Gastrocnemius medialis (tissue), 4 donors: ENCODE measurements at regions not wholly inside any gene's neighbourhood (a gene's known extent, or its start where the extent isn't known, plus 50 kb on each side); places are given as distances from the start of the nearest gene placed in this dataset.

Experiments
- ATAC-seq, 2 donors: fragments of 150-250 bp; one replicate each; pipeline ENCODE4 v1.9.1; 2016
- DNase-seq, 2 donors: peaks; one replicate each; pipeline ENCODE4 v3.0.0-alpha.2; 2019
- H3K27ac ChIP-seq, 4 donors: fragments of 200-600 bp; sonication (generic); 1 replicate in 1 of 4; 2 replicates in 3 of 4; pipeline ENCODE4 v1.5.1; 2016 to 2018; ENCODE audit warnings: mild to moderate bottlenecking in 2 of 4, moderate library complexity in 1 of 4
- H3K27me3 ChIP-seq, 3 donors: fragments of 200-600 bp; sonication (generic) in 2 of 3; 1 replicate in 1 of 3; 2 replicates in 2 of 3; pipeline versions ENCODE4 v1.5.1 to v1.6.0; 2016 to 2019; ENCODE audit warnings: mild to moderate bottlenecking in 1 of 3, moderate library complexity in 1 of 3
- H3K36me3 ChIP-seq, 2 donors: fragments of 200-600 bp; sonication (generic) in 1 of 2; one replicate each; pipeline ENCODE4 v1.5.1; 2017 to 2018
- H3K4me1 ChIP-seq, 2 donors: fragments of 200-600 bp; sonication (generic) in 1 of 2; one replicate each; pipeline ENCODE4 v1.5.1; 2016 to 2017; ENCODE audit warnings: mild to moderate bottlenecking in 2 of 2
- H3K4me3 ChIP-seq, 4 donors: fragments of 200-600 bp; sonication (generic) in 3 of 4; 1 replicate in 1 of 4; 2 replicates in 3 of 4; pipeline ENCODE4 v1.5.1; 2016 to 2019; ENCODE audit warnings: mild to moderate bottlenecking in 2 of 4
- H3K9me3 ChIP-seq, 3 donors: fragments of 200-600 bp; sonication (generic) in 2 of 3; 1 replicate in 1 of 3; 2 replicates in 2 of 3; pipeline ENCODE4 v1.5.1; 2016 to 2019
- POLR2A ChIP-seq, 2 donors: fragments of 450-650 bp; IDR thresholded peaks; one replicate each; pipeline ENCODE4 v1.6.1; 2017; ENCODE audit warnings: antibody characterized with exemption in 2 of 2, mild to moderate bottlenecking in 2 of 2, moderate library complexity in 2 of 2
- in situ Hi-C, 4 donors: fragments of 200-750 bp; cut with MboI; loops; one replicate each; pipeline versions ENCODE4 v1.15.0 to v1.8.0; 2017; ENCODE audit warnings: low sequenced_read_pairs in 4 of 4
- intact Hi-C: fragments of 100-400 bp; cut with DNase I; formaldehyde crosslinking; loops from one replicate; pipeline ENCODE4 v1.15.1; 2023; ENCODE audit warnings: low total_unique reads
- TF ChIP-seq, protein P1 (sequence below), 5 experiments: fragments of 450-650 bp in 3 of 5; fragments of 200-600 bp in 2 of 5; sonication (generic) in 2 of 5; IDR thresholded peaks in 4 of 5; conservative IDR thresholded peaks in 1 of 5; 1 replicate in 4 of 5; 2 replicates in 1 of 5; pipeline ENCODE4 v1.5.1; 2016 to 2019; ENCODE audit warnings: antibody characterized with exemption in 5 of 5, mild to moderate bottlenecking in 3 of 5, moderate library complexity in 3 of 5

DNA sequence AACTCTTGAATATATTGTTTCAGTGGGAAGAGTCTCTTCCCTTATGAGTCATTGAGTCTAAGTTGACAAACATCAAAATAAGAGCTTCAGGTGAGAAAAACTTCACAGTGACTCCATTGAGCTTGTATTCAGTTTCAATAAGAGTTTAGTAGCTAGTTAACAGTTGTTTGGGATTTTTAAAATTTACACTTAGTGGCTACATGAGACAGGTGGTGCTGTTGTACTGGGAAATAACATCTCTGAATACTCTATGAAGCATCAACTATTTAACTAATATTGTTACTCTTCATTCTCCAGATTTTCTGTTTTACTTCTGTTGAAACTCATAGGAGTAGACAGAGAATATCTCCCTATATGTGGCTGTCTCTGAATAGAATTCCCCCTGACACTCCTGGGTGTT lies 1609.1 kb downstream of the C4orf33 start:
- TF ChIP-seq, protein P1, sequence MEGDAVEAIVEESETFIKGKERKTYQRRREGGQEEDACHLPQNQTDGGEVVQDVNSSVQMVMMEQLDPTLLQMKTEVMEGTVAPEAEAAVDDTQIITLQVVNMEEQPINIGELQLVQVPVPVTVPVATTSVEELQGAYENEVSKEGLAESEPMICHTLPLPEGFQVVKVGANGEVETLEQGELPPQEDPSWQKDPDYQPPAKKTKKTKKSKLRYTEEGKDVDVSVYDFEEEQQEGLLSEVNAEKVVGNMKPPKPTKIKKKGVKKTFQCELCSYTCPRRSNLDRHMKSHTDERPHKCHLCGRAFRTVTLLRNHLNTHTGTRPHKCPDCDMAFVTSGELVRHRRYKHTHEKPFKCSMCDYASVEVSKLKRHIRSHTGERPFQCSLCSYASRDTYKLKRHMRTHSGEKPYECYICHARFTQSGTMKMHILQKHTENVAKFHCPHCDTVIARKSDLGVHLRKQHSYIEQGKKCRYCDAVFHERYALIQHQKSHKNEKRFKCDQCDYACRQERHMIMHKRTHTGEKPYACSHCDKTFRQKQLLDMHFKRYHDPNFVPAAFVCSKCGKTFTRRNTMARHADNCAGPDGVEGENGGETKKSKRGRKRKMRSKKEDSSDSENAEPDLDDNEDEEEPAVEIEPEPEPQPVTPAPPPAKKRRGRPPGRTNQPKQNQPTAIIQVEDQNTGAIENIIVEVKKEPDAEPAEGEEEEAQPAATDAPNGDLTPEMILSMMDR (IDR thresholded peaks at IDR 0.05 in 4 of 5, conservative IDR thresholded peaks at IDR 0.05 in 1 of 5), result no peak
- no peak for TF ChIP-seq POLR2A (IDR thresholded peaks at IDR 0.05)
- Histone ChIP-seq H3K27me3 (no peaks in the 10 kb centered on the region), H3K9me3 (no peaks in the 10 kb centered on the region), H3K4me1 (no peaks in the 10 kb centered on the region), H3K4me3 (no peak overlapping the region), H3K36me3 (no peaks in the 10 kb centered on the region), H3K27ac (no peak overlapping the region)
- no peak for DNase-seq
- ATAC-seq, result no peak
- intact Hi-C loops, result no loop called here
- in situ Hi-C loops, result no loop called here

DNA sequence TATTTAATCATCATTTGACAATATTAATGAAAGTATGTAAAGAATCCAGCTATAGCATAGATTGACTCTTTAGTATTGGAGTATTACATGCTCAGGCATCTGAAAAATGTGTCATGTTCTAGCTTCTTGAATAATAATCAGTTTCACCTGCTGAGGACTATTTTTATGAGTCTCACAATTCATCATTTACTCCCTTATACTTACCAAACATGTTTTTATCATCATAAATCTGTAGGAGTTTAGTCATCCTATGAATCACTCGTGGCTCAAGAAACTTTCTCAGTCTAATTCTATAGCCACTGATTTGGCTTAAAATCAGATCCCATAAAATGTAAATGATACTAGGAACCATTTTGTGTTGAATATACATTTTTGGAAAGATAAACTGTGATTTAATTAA lies 1616.1 kb downstream of the C4orf33 start:
- in situ Hi-C loops, result no loop called here
- no peak for TF ChIP-seq POLR2A (IDR thresholded peaks at IDR 0.05)
- TF ChIP-seq, protein P1 (IDR thresholded peaks at IDR 0.05 in 4 of 5, conservative IDR thresholded peaks at IDR 0.05 in 1 of 5), result no peak
- no peaks in the 10 kb centered on the region for H3K36me3 ChIP-seq
- no peak for DNase-seq
- intact Hi-C loops, result no loop called here
- no peaks in the 10 kb centered on the region for H3K4me1 ChIP-seq
- H3K27me3 ChIP-seq, result no peaks in the 10 kb centered on the region
- no peak for ATAC-seq
- H3K27ac ChIP-seq, result no peak overlapping the region
- H3K4me3 ChIP-seq, result no peak overlapping the region
- H3K9me3 ChIP-seq, result no peaks in the 10 kb centered on the region

DNA sequence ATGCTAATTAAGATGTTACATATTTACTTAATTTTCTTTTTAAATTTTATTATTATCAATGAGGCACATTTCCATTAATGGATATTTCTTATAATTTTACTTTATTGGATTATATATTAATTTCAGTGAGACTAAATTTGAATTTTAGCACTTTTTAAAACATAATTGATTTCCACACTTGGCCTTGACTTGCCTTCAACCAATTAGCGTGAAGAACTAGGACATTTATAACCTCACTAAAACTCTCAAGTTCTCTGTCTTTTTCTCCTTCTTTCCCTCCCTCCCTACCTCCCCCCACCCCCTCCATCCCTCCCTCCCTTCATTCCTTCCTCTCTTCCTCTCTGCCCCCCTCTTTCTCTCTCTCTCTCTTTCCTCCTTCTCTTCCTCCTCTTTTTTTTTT lies 1618.1 kb downstream of the C4orf33 start:
- no peaks in the 10 kb centered on the region for H3K36me3 ChIP-seq
- H3K27ac ChIP-seq, result no peak overlapping the region
- DNase-seq, result no peak
- no peaks in the 10 kb centered on the region for H3K4me1 ChIP-seq
- ATAC-seq, result no peak
- no peak overlapping the region for H3K4me3 ChIP-seq
- H3K9me3 ChIP-seq, result no peaks in the 10 kb centered on the region
- H3K27me3 ChIP-seq, result no peaks in the 10 kb centered on the region
- intact Hi-C loops, result no loop called here
- in situ Hi-C loops, result no loop called here
- TF ChIP-seq, protein P1 (IDR thresholded peaks at IDR 0.05 in 4 of 5, conservative IDR thresholded peaks at IDR 0.05 in 1 of 5), result no peak
- TF ChIP-seq POLR2A (IDR thresholded peaks at IDR 0.05), result no peak

DNA sequence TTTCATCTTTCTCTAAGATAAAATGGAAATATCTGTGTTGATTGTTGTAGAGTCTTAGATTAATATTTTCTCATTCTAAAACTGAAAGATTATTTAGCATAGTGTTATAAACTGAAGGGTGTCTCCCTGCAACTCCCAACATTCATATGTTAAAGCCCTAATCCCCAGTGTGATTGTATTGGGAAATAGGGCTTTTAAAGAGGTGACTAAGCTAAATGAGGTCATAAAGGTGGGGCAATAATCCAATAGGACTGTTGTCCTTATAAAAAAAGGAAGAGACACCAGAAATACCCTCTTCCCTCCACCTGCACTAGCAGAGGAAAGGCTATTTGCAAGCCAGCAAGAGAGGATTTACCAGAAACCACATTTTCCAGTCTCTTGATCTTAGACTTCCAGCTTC lies 1626.4 kb downstream of the C4orf33 start:
- intact Hi-C loops (no loop called here), in situ Hi-C loops (no loop called here)
- TF ChIP-seq, protein P1 (IDR thresholded peaks at IDR 0.05 in 4 of 5, conservative IDR thresholded peaks at IDR 0.05 in 1 of 5), result no peak
- no peak for TF ChIP-seq POLR2A (IDR thresholded peaks at IDR 0.05)
- Histone ChIP-seq H3K9me3 (no peaks in the 10 kb centered on the region), H3K4me3 (no peak overlapping the region), H3K27ac (no peak overlapping the region), H3K27me3 (no peaks in the 10 kb centered on the region), H3K4me1 (no peaks in the 10 kb centered on the region), H3K36me3 (no peaks in the 10 kb centered on the region)
- ATAC-seq (no peak), DNase-seq (no peak)

DNA sequence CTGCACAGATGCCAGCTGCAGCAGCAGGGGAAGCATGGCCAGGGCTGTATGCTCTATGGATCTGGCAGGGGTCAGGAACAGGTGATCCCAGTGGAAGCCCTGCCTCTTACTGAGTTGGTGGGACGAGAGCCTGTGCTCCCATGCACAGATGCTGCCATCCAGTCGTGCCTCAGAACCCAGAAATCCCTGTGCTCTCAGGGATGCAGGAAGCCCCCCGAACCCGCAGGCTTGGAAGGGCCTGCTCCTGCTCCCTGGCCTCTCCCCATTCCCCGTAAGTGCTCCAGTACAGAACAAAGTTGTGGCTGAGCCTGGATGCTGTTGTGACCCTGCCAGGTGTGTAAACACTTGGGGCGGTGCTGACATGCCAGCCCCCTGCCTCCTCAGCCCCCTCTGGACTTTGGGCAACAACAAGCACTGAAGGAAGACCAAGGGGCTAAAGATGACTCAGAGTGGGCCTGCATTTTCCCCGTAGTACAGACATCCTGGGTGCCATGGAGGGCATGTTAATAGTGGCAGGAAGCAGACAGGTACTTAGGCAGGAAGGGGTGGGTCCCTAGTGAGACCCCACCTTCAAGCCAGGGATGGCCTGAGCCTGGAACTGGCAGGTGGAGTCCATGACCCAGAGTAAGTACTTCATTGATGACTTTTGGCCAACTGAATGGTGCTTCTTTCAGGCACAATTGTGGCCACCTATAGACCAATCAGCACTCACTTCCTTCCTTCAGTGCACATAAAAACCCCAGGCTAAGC lies 1640.7 kb downstream of the C4orf33 start:
- ATAC-seq, result no peak
- Histone ChIP-seq H3K4me3 (no peak overlapping the region), H3K27ac (no peak overlapping the region), H3K36me3 (no peaks in the 10 kb centered on the region), H3K9me3 (no peaks in the 10 kb centered on the region), H3K4me1 (no peaks in the 10 kb centered on the region), H3K27me3 (no peaks in the 10 kb centered on the region)
- no peak for DNase-seq
- in situ Hi-C loops (no loop called here), intact Hi-C loops (no loop called here)
- TF ChIP-seq, protein P1 (IDR thresholded peaks at IDR 0.05 in 4 of 5, conservative IDR thresholded peaks at IDR 0.05 in 1 of 5), result no peak
- no peak for TF ChIP-seq POLR2A (IDR thresholded peaks at IDR 0.05)
